Astrocyte (in vitro differentiated cells and primary cell): ENCODE measurements at regions not wholly inside any gene's neighbourhood (a gene's known extent, or its start where the extent isn't known, plus 50 kb on each side); places are given as distances from the start of the nearest gene placed in this dataset.

Source experiments
- DNase-seq: peaks from one replicate; pipeline ENCODE4 v3.0.0-alpha.2; 2010; ENCODE audit warnings: low read depth
- FAIRE-seq: peaks from 2 replicates; lab custom pipeline; 2011; peaks lifted over from hg19 to GRCh38; lab: Jason Lieb, UNC
- H2AFZ ChIP-seq: 2 replicates; pipeline ENCODE4 v1.6.0; 2012; ENCODE audit warnings: low read depth, low read length, inconsistent platforms
- H3K27ac ChIP-seq: 2 replicates; pipeline ENCODE4 v1.5.1; 2011; ENCODE audit warnings: low read depth, low read length, inconsistent platforms
- H3K27me3 ChIP-seq: 2 replicates; pipeline ENCODE4 v1.6.0; 2011; ENCODE audit warnings: low read length, inconsistent platforms; ENCODE audit not compliant: insufficient read depth
- H3K36me3 ChIP-seq: 2 replicates; pipeline ENCODE4 v1.5.1; 2011; ENCODE audit warnings: low read length, inconsistent platforms; ENCODE audit not compliant: insufficient read depth
- H3K4me1 ChIP-seq: 2 replicates; pipeline ENCODE4 v1.5.1; 2011; ENCODE audit warnings: low read length, inconsistent platforms; ENCODE audit not compliant: insufficient read depth
- H3K4me2 ChIP-seq: 2 replicates; pipeline ENCODE4 v1.6.0; 2012; ENCODE audit warnings: low read length, inconsistent platforms
- H3K4me3 ChIP-seq: 2 replicates; pipeline ENCODE4 v1.5.1; 2011; ENCODE audit warnings: low read depth, mild to moderate bottlenecking, low read length, inconsistent platforms; ENCODE audit not compliant: insufficient read depth
- H3K79me2 ChIP-seq: 2 replicates; pipeline ENCODE4 v1.6.0; 2012; ENCODE audit warnings: mild to moderate bottlenecking, low read length, inconsistent platforms; ENCODE audit not compliant: insufficient read depth
- H3K9ac ChIP-seq: 2 replicates; pipeline ENCODE4 v1.6.0; 2012; ENCODE audit warnings: mild to moderate bottlenecking, low read length, inconsistent platforms
- H3K9me3 ChIP-seq: 2 replicates; pipeline ENCODE4 v1.5.1; 2012; ENCODE audit warnings: low read depth, mild to moderate bottlenecking, low read length, inconsistent platforms; ENCODE audit not compliant: insufficient read depth
- H4K20me1 ChIP-seq: 2 replicates; pipeline ENCODE4 v1.6.0; 2012; ENCODE audit warnings: low read length, inconsistent platforms; ENCODE audit not compliant: insufficient read depth
- H3K27ac Mint-ChIP-seq: one replicate; pipeline ENCODE4 v1.8.0; 2021; ENCODE audit warnings: mild to moderate bottlenecking, mixed read lengths; ENCODE audit not compliant: unreplicated experiment
- H3K27me3 Mint-ChIP-seq: one replicate; pipeline ENCODE4 v1.8.0; 2021; ENCODE audit warnings: low read depth, mixed read lengths; ENCODE audit not compliant: unreplicated experiment
- H3K36me3 Mint-ChIP-seq: one replicate; pipeline ENCODE4 v1.8.0; 2021; ENCODE audit warnings: low read depth, mixed read lengths; ENCODE audit not compliant: unreplicated experiment
- H3K4me1 Mint-ChIP-seq: one replicate; pipeline ENCODE4 v1.8.0; 2021; ENCODE audit warnings: low read depth, mixed read lengths; ENCODE audit not compliant: unreplicated experiment
- H3K4me3 Mint-ChIP-seq: one replicate; pipeline ENCODE4 v1.8.0; 2021; ENCODE audit warnings: mild to moderate bottlenecking, moderate library complexity, mixed read lengths; ENCODE audit not compliant: unreplicated experiment
- H3K9me3 Mint-ChIP-seq: one replicate; pipeline ENCODE4 v1.8.0; 2021; ENCODE audit warnings: mild to moderate bottlenecking, mixed read lengths; ENCODE audit not compliant: unreplicated experiment
- EZH2 ChIP-seq: IDR thresholded peaks from 2 replicates; pipeline ENCODE4 v1.6.1; 2012; ENCODE audit warnings: mild to moderate bottlenecking, low read length, inconsistent platforms; ENCODE audit not compliant: insufficient read depth
- TF ChIP-seq, protein P1 (sequence below): IDR thresholded peaks from 2 replicates; pipeline ENCODE4 v1.5.1; 2011; ENCODE audit warnings: low read depth, mild to moderate bottlenecking, inconsistent platforms, low read length, moderate library complexity; ENCODE audit not compliant: insufficient read depth

DNA sequence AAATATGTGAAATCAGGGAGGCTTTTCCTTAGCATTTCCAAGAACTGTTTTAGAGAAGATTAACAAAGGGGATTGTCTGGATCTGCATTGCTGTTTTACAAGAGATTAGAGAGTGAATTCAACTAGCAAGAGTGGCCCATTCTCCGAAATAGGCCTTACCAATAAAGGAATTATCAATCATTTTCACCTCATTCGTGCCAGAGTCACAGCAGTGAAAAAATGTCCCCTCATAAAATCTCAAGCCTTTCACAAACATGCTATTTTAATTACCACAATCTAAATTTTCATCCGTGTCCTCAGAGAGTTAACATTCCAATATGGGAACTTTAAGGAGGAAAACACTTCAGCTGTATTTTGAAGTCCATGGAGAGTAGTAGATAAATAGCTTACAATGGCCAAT, 979.6 kb downstream of the RPA4 start:
- DNase-seq (no peak), FAIRE-seq (peak; percentile 97)
- no peak overlapping the region for H3K9ac ChIP-seq
- H2AFZ ChIP-seq: no peak overlapping the region
- H3K36me3 ChIP-seq: no peaks in the 10 kb centered on the region
- no peaks in the 10 kb centered on the region for H3K4me1 ChIP-seq
- Mint-ChIP-seq H3K27me3 (no peaks in the 10 kb centered on the region), H3K9me3 (no peaks in the 10 kb centered on the region), H3K4me3 (no peak overlapping the region), H3K36me3 (no peaks in the 10 kb centered on the region), H3K27ac (no peak overlapping the region), H3K4me1 (no peaks in the 10 kb centered on the region)
- TF ChIP-seq EZH2: no peak
- TF ChIP-seq, protein P1, sequence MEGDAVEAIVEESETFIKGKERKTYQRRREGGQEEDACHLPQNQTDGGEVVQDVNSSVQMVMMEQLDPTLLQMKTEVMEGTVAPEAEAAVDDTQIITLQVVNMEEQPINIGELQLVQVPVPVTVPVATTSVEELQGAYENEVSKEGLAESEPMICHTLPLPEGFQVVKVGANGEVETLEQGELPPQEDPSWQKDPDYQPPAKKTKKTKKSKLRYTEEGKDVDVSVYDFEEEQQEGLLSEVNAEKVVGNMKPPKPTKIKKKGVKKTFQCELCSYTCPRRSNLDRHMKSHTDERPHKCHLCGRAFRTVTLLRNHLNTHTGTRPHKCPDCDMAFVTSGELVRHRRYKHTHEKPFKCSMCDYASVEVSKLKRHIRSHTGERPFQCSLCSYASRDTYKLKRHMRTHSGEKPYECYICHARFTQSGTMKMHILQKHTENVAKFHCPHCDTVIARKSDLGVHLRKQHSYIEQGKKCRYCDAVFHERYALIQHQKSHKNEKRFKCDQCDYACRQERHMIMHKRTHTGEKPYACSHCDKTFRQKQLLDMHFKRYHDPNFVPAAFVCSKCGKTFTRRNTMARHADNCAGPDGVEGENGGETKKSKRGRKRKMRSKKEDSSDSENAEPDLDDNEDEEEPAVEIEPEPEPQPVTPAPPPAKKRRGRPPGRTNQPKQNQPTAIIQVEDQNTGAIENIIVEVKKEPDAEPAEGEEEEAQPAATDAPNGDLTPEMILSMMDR: no peak
- H3K4me3 ChIP-seq: no peak overlapping the region
- H3K27me3 ChIP-seq: no peaks in the 10 kb centered on the region
- no peak overlapping the region for H3K4me2 ChIP-seq
- H3K9me3 ChIP-seq: no peaks in the 10 kb centered on the region
- no peaks in the 10 kb centered on the region for H3K79me2 ChIP-seq
- H4K20me1 ChIP-seq: no peaks in the 10 kb centered on the region
- no peak overlapping the region for H3K27ac ChIP-seq

DNA sequence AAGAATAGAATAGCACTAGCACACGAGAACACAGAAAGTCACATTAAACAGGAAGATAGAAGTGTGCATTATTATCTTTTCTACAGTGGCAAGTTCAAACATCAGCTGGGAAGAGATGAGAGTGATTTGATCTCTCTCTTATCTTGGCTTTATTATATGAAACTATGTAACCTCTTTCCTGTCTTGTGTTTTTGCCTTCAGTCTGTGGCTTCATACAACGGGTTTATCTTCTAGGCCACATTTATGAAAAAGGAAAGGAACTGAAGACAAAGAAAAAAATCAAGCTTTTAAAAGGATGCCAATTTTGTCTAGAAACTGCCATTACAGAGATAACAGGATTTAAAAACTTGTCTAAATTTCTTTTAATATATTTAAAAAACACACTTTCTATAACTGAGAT, 983.6 kb downstream of the RPA4 start:
- Histone ChIP-seq H3K4me1 (no peaks in the 10 kb centered on the region), H3K27me3 (no peaks in the 10 kb centered on the region), H3K9ac (no peak overlapping the region), H3K4me2 (no peak overlapping the region), H3K36me3 (no peaks in the 10 kb centered on the region), H3K9me3 (no peaks in the 10 kb centered on the region), H2AFZ (no peak overlapping the region), H4K20me1 (no peaks in the 10 kb centered on the region), H3K27ac (no peak overlapping the region), H3K4me3 (no peak overlapping the region), H3K79me2 (no peaks in the 10 kb centered on the region)
- Mint-ChIP-seq H3K9me3 (no peaks in the 10 kb centered on the region), H3K27ac (no peak overlapping the region), H3K36me3 (no peaks in the 10 kb centered on the region), H3K4me1 (no peaks in the 10 kb centered on the region), H3K27me3 (no peaks in the 10 kb centered on the region), H3K4me3 (no peak overlapping the region)
- no peak for TF ChIP-seq EZH2
- TF ChIP-seq, protein P1: no peak
- FAIRE-seq: peak; percentile 99
- DNase-seq: no peak

DNA sequence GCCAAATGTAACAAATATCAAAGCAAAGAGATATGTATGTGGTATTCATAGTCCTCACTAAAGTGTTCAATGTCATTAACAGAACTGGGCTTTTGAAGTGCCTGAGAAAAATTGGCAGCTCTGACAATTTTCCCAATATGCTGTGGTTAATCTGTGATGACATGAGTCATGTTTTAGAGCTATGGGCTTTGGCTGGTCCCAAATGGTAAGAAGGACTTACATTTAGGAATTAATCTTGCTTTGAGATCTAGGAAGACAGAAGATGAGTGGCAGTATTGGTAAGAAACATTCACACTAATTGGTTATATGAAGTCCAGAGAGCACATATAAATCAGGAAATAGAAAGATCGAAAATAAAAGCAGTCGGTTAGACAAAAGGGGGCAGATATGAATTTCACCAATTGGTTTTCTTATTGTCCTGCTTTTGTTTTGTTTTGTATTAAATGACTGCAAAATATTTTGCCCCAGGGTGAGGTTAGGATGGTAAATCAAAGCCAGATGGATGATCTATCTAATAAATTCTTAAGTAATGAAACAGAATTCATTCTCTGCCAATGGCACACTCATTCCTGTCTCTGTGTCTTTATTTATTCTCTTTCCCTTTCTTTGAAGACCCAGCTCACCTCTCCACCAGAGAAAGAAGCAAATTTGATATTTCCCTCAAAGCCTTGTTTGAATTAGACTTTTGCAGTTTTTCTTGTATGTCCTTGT, 993.1 kb downstream of the RPA4 start:
- H3K4me1 ChIP-seq: no peaks in the 10 kb centered on the region
- peak; percentile 99 for FAIRE-seq
- no peak overlapping the region for H3K4me3 Mint-ChIP-seq

More for the DNA sequence above, 993.1 kb downstream of the RPA4 start:
- Histone ChIP-seq H3K9ac (no peak overlapping the region), H3K4me3 (no peak overlapping the region), H2AFZ (no peak overlapping the region), H3K27ac (no peak overlapping the region), H3K9me3 (no peaks in the 10 kb centered on the region), H3K79me2 (no peaks in the 10 kb centered on the region), H4K20me1 (no peaks in the 10 kb centered on the region), H3K4me2 (no peak overlapping the region), H3K27me3 (no peaks in the 10 kb centered on the region), H3K36me3 (no peaks in the 10 kb centered on the region)
- Mint-ChIP-seq H3K4me1 (no peaks in the 10 kb centered on the region), H3K9me3 (no peaks in the 10 kb centered on the region), H3K27ac (no peak overlapping the region), H3K27me3 (no peaks in the 10 kb centered on the region), H3K36me3 (no peaks in the 10 kb centered on the region)
- TF ChIP-seq EZH2: no peak
- TF ChIP-seq, protein P1: no peak
- DNase-seq: peak; percentile 8
